Vagina (tissue), 2 donors: ENCODE measurements at regions not wholly inside any gene's neighbourhood (a gene's known extent, or its start where the extent isn't known, plus 50 kb on each side); places are given as distances from the start of the nearest gene placed in this dataset.

Source experiments
- DNase-seq, 2 donors: peaks; one replicate each; pipeline ENCODE4 v3.0.0-alpha.2; 2017; ENCODE audit errors: extremely low spot score in 2 of 2
- H3K27ac ChIP-seq: fragments of 200-600 bp; sonication (generic); one replicate; pipeline ENCODE4 v1.5.1; 2019
- H3K27me3 ChIP-seq: fragments of 200-600 bp; sonication (generic); one replicate; pipeline ENCODE4 v1.5.1; 2019
- H3K36me3 ChIP-seq, 2 donors: fragments of 200-600 bp; sonication (generic); one replicate each; pipeline ENCODE4 v1.5.1; 2017 to 2019
- H3K4me1 ChIP-seq: fragments of 200-600 bp; sonication (generic); one replicate; pipeline ENCODE4 v1.5.1; 2019
- H3K4me3 ChIP-seq, 2 donors: fragments of 200-600 bp; sonication (generic); 1 replicate in 1 of 2; 2 replicates in 1 of 2; pipeline ENCODE4 v1.5.1; 2016 to 2019
- H3K9me3 ChIP-seq: fragments of 200-600 bp; sonication (generic); one replicate; pipeline ENCODE4 v1.5.1; 2019
- POLR2A ChIP-seq, 2 donors: fragments of 450-650 bp; IDR thresholded peaks; one replicate each; pipeline ENCODE4 v1.6.1; 2017; ENCODE audit warnings: antibody characterized with exemption in 2 of 2, mild to moderate bottlenecking in 2 of 2, moderate library complexity in 2 of 2
- POLR2AphosphoS5 ChIP-seq, 2 donors: sonication (generic); formaldehyde crosslinking; IDR thresholded peaks; one replicate each; pipeline ENCODE4 v1.9.0; 2017; ENCODE audit warnings: antibody characterized with exemption in 2 of 2, mild to moderate bottlenecking in 2 of 2, low read depth in 1 of 2; ENCODE audit not compliant: insufficient read depth in 1 of 2
- intact Hi-C: fragments of 100-400 bp; cut with DNase I; formaldehyde crosslinking; loops from one replicate; pipeline ENCODE4 v1.15.1; 2023
- TF ChIP-seq, protein P1 (sequence below), 3 experiments: fragments of 450-650 bp in 2 of 3; fragments of 200-600 bp in 1 of 3; sonication (generic) in 1 of 3; IDR thresholded peaks; one replicate each; pipeline ENCODE4 v1.5.1; 2017 to 2019; ENCODE audit warnings: antibody characterized with exemption in 3 of 3, mild to moderate bottlenecking in 2 of 3, moderate library complexity in 2 of 3

DNA sequence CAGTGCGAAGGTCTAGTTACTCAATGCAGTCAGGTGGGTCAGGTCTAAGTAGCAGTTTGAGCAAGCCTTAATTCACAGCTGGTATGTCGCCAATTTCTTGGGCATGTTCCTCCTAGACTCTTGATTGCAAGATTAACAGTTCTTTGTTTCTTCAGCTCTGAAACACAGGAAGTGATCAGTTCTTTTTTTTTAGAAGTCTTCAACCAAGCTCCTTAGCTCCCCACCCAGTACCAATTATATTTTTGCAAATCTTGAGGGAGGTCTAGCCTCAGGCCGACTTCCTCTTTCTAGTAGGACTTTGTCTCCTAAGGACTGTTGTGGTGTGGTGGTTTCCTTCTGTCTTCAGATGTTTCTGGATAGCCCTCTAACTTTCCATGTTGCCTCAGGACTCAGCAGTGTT, 2054.2 kb downstream of the MAT2B start:
- Histone ChIP-seq H3K4me1 (no peaks in the 10 kb centered on the region), H3K4me3 (no peak overlapping the region), H3K9me3 (no peaks in the 10 kb centered on the region), H3K27ac (no peak overlapping the region), H3K36me3 (no peaks in the 10 kb centered on the region), H3K27me3 (no peaks in the 10 kb centered on the region)
- DNase-seq = no peak
- TF ChIP-seq POLR2AphosphoS5 (IDR thresholded peaks at IDR 0.05; ENCODE audit: insufficient read depth in 1 of 2, low read depth in 1 of 2) (no peak), POLR2A (IDR thresholded peaks at IDR 0.05) (no peak)
- TF ChIP-seq, protein P1, sequence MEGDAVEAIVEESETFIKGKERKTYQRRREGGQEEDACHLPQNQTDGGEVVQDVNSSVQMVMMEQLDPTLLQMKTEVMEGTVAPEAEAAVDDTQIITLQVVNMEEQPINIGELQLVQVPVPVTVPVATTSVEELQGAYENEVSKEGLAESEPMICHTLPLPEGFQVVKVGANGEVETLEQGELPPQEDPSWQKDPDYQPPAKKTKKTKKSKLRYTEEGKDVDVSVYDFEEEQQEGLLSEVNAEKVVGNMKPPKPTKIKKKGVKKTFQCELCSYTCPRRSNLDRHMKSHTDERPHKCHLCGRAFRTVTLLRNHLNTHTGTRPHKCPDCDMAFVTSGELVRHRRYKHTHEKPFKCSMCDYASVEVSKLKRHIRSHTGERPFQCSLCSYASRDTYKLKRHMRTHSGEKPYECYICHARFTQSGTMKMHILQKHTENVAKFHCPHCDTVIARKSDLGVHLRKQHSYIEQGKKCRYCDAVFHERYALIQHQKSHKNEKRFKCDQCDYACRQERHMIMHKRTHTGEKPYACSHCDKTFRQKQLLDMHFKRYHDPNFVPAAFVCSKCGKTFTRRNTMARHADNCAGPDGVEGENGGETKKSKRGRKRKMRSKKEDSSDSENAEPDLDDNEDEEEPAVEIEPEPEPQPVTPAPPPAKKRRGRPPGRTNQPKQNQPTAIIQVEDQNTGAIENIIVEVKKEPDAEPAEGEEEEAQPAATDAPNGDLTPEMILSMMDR (IDR thresholded peaks at IDR 0.05) = no peak
- intact Hi-C loops = no loop called here

DNA sequence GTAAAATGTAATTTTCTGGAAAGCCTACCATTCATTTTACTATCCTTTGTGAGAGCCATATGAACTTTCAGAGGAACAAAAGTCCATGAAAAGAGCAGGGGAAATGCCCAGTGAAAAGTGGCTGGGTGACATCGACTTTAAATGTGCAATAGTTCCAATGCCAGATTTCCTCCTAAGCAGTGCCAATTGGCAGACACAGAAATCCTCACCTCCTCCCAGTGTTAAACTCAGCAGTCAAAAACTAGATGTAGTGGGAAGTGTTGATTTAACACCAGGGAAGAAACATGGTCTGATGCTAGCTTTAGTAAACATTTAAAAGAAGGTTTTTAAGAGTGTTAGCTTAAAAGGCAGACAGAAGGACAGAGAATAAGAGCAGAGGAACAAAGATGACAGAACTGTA, 2055.2 kb downstream of the MAT2B start:
- H3K4me3 ChIP-seq = no peak overlapping the region
- H3K4me1 ChIP-seq = no peaks in the 10 kb centered on the region
- no peaks in the 10 kb centered on the region for H3K9me3 ChIP-seq
- no peak for DNase-seq
- H3K27ac ChIP-seq = no peak overlapping the region
- intact Hi-C loops = no loop called here
- TF ChIP-seq POLR2A (IDR thresholded peaks at IDR 0.05) (no peak), POLR2AphosphoS5 (IDR thresholded peaks at IDR 0.05; ENCODE audit: insufficient read depth in 1 of 2, low read depth in 1 of 2) (no peak)
- TF ChIP-seq, protein P1 (IDR thresholded peaks at IDR 0.05) = no peak
- H3K36me3 ChIP-seq = no peaks in the 10 kb centered on the region
- H3K27me3 ChIP-seq = no peaks in the 10 kb centered on the region

- H3K9me3 ChIP-seq = no peaks in the 10 kb centered on the region
- H3K36me3 ChIP-seq = no peaks in the 10 kb centered on the region
- no peaks in the 10 kb centered on the region for H3K4me1 ChIP-seq
- no peaks in the 10 kb centered on the region for H3K27me3 ChIP-seq
- no peak overlapping the region for H3K4me3 ChIP-seq
- DNase-seq = no peak
- H3K27ac ChIP-seq = no peak overlapping the region
- intact Hi-C loops = no loop called here
- TF ChIP-seq, protein P1 (IDR thresholded peaks at IDR 0.05) = no peak
- TF ChIP-seq POLR2AphosphoS5 (IDR thresholded peaks at IDR 0.05; ENCODE audit: insufficient read depth in 1 of 2, low read depth in 1 of 2) (no peak), POLR2A (IDR thresholded peaks at IDR 0.05) (no peak)
Measured at GRCh38 chr5:165565911-165566310, 2060.5 kb downstream of the MAT2B start.

- H3K4me1 ChIP-seq = no peaks in the 10 kb centered on the region
- H3K27ac ChIP-seq = no peak overlapping the region
- H3K9me3 ChIP-seq = no peaks in the 10 kb centered on the region
- intact Hi-C loops = no loop called here
- H3K4me3 ChIP-seq = no peak overlapping the region
- H3K27me3 ChIP-seq = no peaks in the 10 kb centered on the region
- H3K36me3 ChIP-seq = no peaks in the 10 kb centered on the region
- TF ChIP-seq, protein P1 (IDR thresholded peaks at IDR 0.05) = no peak
- TF ChIP-seq POLR2A (IDR thresholded peaks at IDR 0.05) = no peak
- TF ChIP-seq POLR2AphosphoS5 (IDR thresholded peaks at IDR 0.05; ENCODE audit: insufficient read depth in 1 of 2, low read depth in 1 of 2) = no peak
- no peak for DNase-seq
Measured at GRCh38 chr5:165569551-165569950, 2064.1 kb downstream of the MAT2B start.

DNA sequence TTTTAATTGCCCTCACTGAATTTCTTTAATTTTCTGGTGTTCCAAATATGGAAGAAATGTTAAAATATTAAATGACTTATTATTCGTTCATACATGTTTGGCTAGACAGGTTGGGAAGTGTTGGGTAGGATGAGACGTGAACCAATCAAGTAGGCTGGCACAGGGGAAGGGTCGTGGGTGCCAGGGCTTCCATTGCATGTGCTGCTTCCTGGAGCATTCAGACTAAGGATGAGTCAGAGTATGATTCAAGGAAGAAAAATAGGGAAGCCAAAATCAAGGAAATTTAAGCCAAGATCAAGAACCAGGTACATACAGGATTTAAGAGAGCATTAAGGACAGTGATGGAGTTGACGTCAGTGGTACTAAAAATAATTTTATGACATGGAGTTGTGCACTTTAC, 2068.0 kb downstream of the MAT2B start:
- Histone ChIP-seq H3K4me3 (no peak overlapping the region), H3K27ac (no peak overlapping the region), H3K27me3 (no peaks in the 10 kb centered on the region), H3K9me3 (no peaks in the 10 kb centered on the region), H3K36me3 (no peaks in the 10 kb centered on the region), H3K4me1 (no peaks in the 10 kb centered on the region)
- DNase-seq = no peak
- intact Hi-C loops = no loop called here
- no peak for TF ChIP-seq POLR2A (IDR thresholded peaks at IDR 0.05)
- TF ChIP-seq POLR2AphosphoS5 (IDR thresholded peaks at IDR 0.05; ENCODE audit: insufficient read depth in 1 of 2, low read depth in 1 of 2) = no peak
- TF ChIP-seq, protein P1 (IDR thresholded peaks at IDR 0.05) = no peak
